ENCODE measurements at regions not wholly inside any gene's neighbourhood (a gene's known extent, or its start where the extent isn't known, plus 50 kb on each side); places are given as distances from the start of the nearest gene placed in this dataset.

DNA sequence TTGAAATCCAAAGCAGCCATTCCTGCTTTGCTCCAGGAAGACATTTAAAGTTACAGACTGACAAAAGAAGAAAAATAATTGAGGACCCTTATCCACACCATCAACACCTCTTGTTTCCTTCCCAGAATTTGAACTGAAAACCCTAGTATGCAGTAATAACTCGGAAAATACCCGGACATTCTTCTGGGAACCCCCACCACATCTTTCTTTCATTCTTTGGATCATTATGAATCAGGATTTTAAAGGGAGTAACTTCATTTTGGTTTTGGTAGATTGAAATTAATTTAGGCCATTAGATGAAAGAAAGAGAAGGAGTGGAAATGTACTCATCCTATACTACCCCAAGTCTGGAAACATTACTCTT lies 213.8 kb upstream of the MARCKS start:
- Histone ChIP-seq H3K4me3 (ENCODE audit: low read depth, low read length, poor library complexity, severe bottlenecking) (no peak overlapping the region), H2AFZ (ENCODE audit: low read length) (no peak overlapping the region), H3K79me2 (ENCODE audit: insufficient read depth, low read length) (no peaks in the 10 kb centered on the region), H3K27ac (ENCODE audit: low read depth, low read length, poor library complexity, severe bottlenecking) (no peak overlapping the region), H3K27me3 (ENCODE audit: insufficient read depth, low read length) (no peaks in the 10 kb centered on the region), H3K9ac (ENCODE audit: low read length) (no peak overlapping the region), H4K20me1 (ENCODE audit: insufficient read depth, low read length) (no peaks in the 10 kb centered on the region), H3K9me3 (ENCODE audit: low read length) (no peaks in the 10 kb centered on the region), H3K4me2 (ENCODE audit: low read length) (no peak overlapping the region), H3K36me3 (ENCODE audit: insufficient read depth, low read length) (no peaks in the 10 kb centered on the region), H3F3A (ENCODE audit: insufficient read depth, low read length) (no peaks in the 10 kb centered on the region), H3K9me2 (ENCODE audit: low read depth, low read length) (no peaks in the 10 kb centered on the region), H3K4me1 (ENCODE audit: insufficient read depth, low read length, severe bottlenecking) (peaks cover 18% of the 10 kb centered on the region)
- TF ChIP-seq CTCF (IDR thresholded peaks at IDR 0.05; ENCODE audit: low read length), result no peak
- no peak for TF ChIP-seq EZH2 (IDR thresholded peaks at IDR 0.05; ENCODE audit: borderline replicate concordance, low read length)

DNA sequence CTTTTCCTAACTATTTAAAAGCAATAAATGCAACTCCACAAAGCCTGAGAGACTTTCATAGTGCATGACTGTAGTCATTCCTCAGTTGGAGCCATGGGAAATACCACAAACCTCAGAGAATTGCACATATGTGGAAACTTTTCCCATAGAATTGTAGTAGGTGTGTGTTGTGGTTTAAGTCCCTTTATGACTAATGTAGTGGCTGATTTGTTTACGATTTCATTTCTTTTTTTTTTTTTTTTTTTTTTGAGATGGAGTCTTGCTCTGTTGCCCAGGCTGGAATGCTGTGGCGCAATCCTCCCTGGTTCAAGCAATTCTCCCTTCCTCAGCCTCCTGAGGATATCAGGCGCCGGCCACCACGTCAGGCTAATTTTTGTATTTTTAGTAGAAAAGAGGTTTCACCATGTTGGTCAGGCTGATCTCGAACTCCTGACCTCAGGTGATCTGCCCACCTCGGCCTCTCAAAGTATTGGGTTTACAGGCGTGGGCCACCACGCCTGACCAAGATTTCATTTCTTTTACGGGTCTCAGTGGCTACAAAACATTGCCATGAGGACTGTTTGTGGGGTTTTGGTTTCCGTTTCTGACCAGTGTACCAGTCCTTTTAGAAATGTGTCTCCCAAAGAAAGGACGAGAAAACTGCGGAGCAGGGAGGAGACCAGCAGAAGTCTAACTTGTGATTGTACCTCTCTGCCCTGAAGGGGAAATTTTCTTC lies 212.1 kb upstream of the MARCKS start:
- Histone ChIP-seq H4K20me1 (ENCODE audit: insufficient read depth, low read length) (no peaks in the 10 kb centered on the region), H3K36me3 (ENCODE audit: insufficient read depth, low read length) (no peaks in the 10 kb centered on the region), H3K27ac (ENCODE audit: low read depth, low read length, poor library complexity, severe bottlenecking) (no peak overlapping the region), H3K4me3 (ENCODE audit: low read depth, low read length, poor library complexity, severe bottlenecking) (no peak overlapping the region), H3K4me2 (ENCODE audit: low read length) (no peak overlapping the region), H3K9me3 (ENCODE audit: low read length) (no peaks in the 10 kb centered on the region), H3K79me2 (ENCODE audit: insufficient read depth, low read length) (no peaks in the 10 kb centered on the region), H3K4me1 (ENCODE audit: insufficient read depth, low read length, severe bottlenecking) (peaks cover 28% of the 10 kb centered on the region), H3K9ac (ENCODE audit: low read length) (no peak overlapping the region), H3F3A (ENCODE audit: insufficient read depth, low read length) (no peaks in the 10 kb centered on the region), H2AFZ (ENCODE audit: low read length) (no peak overlapping the region), H3K27me3 (ENCODE audit: insufficient read depth, low read length) (no peaks in the 10 kb centered on the region), H3K9me2 (ENCODE audit: low read depth, low read length) (no peaks in the 10 kb centered on the region)
- TF ChIP-seq EZH2 (IDR thresholded peaks at IDR 0.05; ENCODE audit: borderline replicate concordance, low read length), result no peak
- TF ChIP-seq CTCF (IDR thresholded peaks at IDR 0.05; ENCODE audit: low read length), result no peak

- Histone ChIP-seq H3K4me3 (ENCODE audit: low read depth, low read length, poor library complexity, severe bottlenecking) (no peak overlapping the region), H2AFZ (ENCODE audit: low read length) (no peak overlapping the region), H3K79me2 (ENCODE audit: insufficient read depth, low read length) (no peaks in the 10 kb centered on the region), H3K4me1 (ENCODE audit: insufficient read depth, low read length, severe bottlenecking) (peaks cover 28% of the 10 kb centered on the region), H3K9ac (ENCODE audit: low read length) (no peak overlapping the region), H3K9me3 (ENCODE audit: low read length) (no peaks in the 10 kb centered on the region), H3K36me3 (ENCODE audit: insufficient read depth, low read length) (no peaks in the 10 kb centered on the region), H3K27ac (ENCODE audit: low read depth, low read length, poor library complexity, severe bottlenecking) (no peak overlapping the region), H3K27me3 (ENCODE audit: insufficient read depth, low read length) (no peaks in the 10 kb centered on the region), H3K9me2 (ENCODE audit: low read depth, low read length) (no peaks in the 10 kb centered on the region), H4K20me1 (ENCODE audit: insufficient read depth, low read length) (no peaks in the 10 kb centered on the region), H3K4me2 (ENCODE audit: low read length) (no peak overlapping the region), H3F3A (ENCODE audit: insufficient read depth, low read length) (no peaks in the 10 kb centered on the region)
- TF ChIP-seq CTCF (IDR thresholded peaks at IDR 0.05; ENCODE audit: low read length) (no peak), EZH2 (IDR thresholded peaks at IDR 0.05; ENCODE audit: borderline replicate concordance, low read length) (no peak)
These were observed 211.6 kb upstream of the MARCKS start for GRCh38 chr6:113645576-113645970.
